AG08395 (cell line): ENCODE measurements at regions not wholly inside any gene's neighbourhood (a gene's known extent, or its start where the extent isn't known, plus 50 kb on each side); places are given as distances from the start of the nearest gene placed in this dataset.
"Not testable (repeated sequence)": the region's sequence is repeated elsewhere in the genome, so short reads cannot be mapped to it uniquely, and the experiment has no call there.

Source experiments
- DNase-seq: peaks from one replicate; pipeline ENCODE4 v3.0.0; 2012; ENCODE audit warnings: mixed read lengths, low spot score

DNA sequence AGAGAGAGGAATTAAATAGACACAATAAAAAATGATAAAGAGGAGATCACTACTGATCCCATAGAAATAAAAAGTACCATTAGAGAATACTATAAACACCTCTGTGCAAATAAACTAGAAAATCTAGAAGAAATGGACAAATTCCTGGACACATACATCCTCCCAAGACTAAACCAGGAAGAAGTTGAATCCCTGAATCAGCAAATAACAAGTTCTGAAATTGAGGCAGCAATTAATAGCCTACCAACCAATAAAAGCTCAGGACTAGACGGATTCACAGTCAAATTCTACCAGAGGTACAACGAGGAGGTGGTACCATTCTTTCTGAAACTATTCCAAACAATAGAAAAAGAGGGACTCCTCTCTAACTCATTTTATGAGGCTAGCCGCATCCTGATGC lies 862.7 kb upstream of the NRXN1 start:
- not testable (repeated sequence) for DNase-seq

DNA sequence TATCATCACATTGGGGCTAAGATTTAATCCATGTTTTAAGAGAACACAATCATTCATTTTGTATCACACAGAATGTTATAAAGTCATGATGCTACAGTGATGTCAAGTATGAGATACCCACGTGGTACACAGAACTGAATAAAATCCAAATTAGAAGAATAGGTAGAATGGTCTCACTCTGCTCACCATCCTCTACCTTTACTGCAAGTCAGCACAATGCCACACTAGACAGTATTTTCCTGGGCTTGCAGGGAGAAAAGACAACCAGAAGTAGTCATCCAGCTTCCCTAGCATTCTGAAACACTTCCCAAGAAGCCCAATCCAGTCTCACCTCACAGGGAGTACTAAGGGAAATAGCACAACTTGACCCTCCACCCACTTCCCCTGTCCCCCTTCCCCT lies 856.2 kb upstream of the NRXN1 start:
- no peak for DNase-seq

DNA sequence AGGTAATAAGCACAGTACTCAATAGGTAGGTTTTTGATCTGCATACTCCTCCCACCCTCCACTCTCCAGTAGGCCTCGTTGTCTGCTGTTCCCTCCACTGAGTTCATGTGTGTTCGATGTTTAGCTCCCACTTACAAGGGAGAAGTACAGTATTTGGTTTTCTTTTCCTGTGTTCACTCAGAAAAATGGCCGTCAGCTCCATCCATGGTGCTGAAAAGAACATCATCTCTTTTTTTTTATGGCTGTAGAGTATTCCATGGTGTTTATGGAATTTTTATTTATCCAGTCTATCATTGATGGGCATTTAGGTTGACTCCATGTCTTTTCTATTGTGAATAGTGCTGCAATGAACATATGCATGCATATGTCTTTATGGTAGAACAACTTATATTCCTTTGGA lies 849.7 kb upstream of the NRXN1 start:
- DNase-seq: no peak

DNA sequence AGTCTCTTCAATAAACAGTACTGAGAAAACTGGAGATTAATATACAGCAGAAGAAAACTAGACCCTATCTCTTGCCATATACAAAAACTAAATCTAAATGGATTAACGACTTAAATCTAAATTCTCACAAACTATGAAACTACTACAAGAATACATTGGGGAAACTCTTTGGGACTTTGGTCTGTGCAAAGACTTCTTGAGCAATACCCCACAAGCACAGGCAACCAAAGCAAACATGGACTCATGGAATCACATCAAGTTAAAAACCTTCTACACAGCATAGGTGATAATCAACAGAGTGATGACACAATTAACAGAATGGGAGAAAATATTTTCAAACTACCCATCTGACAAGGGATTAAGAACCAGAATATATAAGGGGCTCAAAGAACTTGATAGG lies 848.2 kb upstream of the NRXN1 start:
- DNase-seq: no peak

DNA sequence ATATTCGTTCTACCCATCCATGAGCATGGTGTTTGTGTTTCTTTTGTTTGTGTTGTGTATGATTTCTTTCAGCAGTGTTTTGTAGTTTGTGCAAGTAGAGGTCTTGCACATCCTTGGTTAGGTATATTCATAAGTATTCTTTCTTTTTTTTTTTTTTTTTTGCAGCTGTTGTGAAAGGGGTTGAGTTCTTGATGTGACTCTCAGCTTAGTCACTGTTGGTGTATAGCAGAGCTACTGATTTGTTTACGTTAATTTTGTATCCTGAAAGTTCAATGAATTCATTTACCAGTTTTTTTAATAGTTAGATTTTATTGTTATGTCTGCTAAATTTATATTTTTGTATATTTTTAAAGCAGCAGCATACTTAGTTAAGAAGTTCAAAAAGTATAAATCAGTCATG lies 834.4 kb upstream of the NRXN1 start:
- no peak for DNase-seq

DNA sequence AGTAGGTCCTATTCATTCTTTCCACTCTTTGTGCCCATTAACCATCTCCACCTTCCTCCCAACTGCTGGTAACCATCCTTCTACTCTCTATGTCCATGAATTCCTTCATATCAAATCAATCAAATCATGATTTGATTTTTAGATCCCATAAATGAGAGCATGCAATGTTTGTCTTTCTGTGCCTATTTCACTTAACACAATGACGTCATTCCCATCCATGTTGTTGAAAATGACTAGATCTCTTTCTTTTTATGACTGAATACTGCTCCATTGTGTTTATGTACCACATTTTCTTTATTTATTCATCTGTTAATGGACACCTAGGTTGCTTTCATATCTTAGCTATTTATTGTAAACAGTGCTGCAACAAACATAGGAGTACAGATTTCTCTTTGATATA lies 827.3 kb upstream of the NRXN1 start:
- no peak for DNase-seq

DNA sequence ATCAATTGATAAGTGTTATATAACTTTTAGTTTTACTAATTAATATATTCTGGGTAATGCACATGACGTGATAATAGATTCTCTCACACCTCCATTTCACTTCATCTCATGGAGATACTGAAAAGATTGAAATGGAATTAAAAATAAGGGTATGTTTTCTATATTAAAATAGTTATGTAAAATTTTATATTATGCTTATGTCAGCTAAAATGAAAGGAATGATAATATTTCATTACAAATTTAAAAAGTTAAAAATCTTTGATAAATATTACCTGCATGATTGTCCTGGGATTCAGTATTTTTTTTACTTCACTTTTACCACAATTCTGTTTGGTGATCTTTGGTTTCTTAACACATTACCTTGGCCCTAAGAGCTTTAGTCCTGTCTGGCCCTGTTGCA lies 823.8 kb upstream of the NRXN1 start:
- DNase-seq: no peak

DNA sequence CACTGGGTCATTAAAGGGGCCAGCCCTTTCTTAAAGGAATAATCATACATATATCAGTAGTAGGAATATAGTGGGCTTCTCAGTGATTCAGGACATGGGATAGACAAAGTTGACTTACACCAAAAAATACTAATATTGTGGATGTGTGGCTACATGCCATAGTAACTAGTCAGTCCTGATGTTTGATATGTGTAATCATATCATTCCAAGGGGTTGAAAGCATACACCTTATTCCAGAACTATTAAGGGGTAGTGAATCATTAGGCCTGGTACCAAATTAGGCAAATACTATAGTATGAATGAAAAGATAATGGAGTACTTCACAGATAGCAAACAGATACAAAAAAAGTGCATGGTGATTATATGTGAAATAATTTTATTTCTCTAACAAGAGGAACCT lies 814.9 kb upstream of the NRXN1 start:
- DNase-seq: no peak

DNA sequence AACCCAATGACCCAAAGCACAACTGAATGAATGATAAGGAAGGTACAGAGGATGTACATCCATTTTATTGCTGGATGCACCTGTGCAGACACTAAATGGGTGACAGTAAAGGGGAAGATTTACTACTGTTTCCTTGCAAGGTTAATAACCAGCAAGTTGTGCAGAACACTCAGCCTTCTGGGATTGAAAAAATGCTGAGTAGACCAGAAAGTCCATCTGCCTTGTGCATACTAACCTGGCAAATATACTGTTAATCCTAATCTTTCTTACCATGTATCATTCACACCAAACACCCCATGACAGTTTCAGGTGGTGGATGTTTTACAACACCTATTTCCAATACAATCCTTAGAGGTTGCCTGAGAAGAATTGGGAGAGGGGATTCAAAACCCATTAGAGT lies 814.1 kb upstream of the NRXN1 start:
- no peak for DNase-seq

DNA sequence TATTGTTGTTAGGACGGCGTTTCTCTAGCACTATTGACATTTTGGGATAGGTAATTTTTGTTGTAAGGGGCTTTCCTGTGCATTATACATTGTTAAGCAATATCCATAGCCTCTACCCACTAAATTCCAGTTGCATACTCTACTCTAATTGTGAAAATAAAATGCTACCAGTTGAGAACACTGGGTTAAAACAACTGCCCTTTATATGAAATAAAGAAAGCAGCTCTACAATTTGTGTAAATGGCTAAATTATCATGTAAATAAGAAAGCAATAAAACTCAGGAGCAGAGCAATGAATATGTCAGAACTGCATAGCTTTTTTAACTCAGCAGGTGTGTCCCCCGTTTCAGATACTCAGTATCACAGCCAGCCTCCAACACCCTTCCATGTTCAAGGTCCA lies 812.7 kb upstream of the NRXN1 start:
- no peak for DNase-seq

DNA sequence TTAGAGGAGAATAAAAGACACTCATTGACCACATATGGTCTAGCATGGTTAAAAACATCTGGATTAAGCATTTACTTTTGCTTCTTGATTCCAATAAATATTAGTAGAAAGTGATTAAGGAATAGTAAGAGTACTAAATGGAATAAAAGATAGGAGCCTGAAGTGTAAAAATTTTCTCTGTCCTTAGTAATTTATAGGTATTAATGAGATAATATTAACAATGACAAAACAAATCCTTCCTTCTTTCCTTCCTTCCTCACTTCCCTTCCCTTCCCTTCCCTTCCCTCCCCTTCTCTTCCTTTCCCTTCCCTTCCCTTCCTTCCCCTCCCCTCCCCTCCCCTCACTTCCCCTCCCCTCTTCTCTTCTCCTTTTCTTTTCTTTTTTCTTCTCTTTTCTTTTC lies 797.5 kb upstream of the NRXN1 start:
- DNase-seq: no peak

DNA sequence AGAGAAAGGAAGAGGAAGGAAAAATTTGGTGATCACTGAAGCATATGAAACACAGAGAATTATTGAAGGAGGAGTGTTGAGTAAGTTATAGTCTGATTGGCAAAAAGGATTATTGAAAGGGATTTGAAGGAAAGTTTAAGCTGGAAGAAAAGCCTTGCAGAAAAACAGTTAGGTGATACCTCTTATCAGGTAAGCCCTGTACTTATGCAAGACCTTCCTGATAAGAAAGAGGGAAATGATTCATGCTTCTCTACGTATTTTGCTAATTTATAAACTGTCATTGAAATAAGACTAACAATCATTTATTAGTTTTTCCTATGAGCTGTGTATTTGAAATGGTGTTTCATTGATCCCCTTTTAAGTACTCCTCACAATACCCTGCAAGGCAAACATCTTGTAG lies 793.9 kb upstream of the NRXN1 start:
- DNase-seq: no peak

DNA sequence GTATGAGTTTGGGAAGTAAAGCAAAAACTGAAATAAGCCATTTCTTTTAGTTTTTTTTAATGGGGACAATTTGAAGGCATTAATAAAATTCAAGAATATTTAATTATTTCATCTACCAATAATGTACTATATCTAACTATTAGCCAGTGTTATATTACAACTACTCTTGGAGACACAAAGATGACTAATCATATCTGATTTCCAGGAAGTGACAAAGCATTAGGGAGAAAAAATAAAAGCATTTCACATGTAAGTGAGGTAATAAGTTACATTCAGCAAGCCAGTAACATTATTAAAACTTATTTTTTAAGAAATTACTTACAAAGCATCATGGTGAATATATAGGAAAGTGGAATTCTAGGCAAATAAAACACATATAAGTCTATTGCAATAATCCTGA lies 781.3 kb upstream of the NRXN1 start:
- DNase-seq: no peak

DNA sequence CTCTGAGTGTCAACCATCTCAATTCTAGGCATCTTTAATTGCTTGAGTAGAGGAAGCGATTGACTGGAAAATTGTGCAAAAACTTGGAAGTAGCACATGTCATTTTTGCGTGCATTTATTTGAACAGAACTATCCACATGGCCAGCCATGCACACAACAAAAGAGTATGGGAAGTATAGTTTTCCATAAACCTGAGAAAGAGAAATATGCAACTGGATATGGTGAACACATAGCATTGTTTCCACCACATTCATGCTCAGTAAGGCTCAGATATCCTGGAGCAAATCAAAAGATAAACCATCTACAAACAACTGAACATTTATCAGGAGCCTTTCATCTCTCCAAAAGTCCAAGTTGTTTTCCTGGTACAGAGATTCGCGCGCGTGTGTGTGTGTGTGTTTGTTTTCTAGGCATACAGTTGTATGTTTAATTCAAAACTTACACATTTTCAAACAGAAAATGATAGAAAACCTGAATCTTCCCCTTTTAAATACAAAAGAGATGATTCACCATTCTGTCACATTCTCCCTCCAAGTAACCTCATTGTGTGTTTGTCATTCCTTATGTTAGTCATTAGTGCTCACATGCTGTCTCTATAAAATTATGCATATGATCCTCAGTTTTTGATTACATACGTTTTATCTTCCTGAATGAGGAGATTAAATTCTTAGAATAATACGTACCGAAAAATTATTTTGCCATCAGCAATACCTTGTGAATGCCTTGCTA lies 780.4 kb upstream of the NRXN1 start:
- no peak for DNase-seq

DNA sequence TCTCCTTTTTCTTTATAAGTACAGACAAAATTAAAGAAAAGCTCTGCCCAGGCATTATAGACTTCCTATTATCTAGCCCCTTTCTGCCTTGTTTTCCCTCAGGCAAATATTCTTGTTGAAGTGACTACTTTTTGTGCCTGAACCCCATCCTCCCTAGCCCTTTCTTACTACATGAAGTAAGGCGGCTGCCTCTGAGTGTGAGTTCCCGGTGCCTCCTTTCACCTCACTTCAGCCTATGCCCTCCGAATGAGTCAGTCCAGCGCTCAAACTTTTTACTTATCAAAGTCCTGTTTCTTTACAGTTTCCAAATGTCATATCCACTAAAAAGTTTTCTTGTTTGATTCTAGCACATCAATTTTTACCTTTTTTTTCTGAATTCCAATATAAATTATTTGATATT lies 778.3 kb upstream of the NRXN1 start:
- no peak for DNase-seq

DNA sequence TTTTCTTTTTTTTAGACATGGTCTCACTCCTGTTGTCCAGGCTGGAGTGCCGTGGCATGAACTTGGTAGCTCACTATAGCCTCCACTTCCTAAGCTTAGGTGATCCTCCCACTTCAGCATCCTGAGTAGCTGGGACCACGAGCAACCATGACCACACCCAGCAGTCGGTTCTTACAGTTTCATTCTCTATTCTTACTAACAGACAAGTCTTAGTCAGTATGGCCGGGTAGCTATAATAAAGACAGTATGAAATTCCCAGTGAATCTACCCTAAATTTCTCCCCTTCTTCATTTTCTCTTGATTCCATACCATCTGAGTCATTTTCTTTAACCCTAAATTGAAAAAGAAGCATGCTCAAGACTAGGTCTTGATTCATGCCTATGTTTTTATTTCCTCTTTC lies 775.3 kb upstream of the NRXN1 start:
- no peak for DNase-seq

DNA sequence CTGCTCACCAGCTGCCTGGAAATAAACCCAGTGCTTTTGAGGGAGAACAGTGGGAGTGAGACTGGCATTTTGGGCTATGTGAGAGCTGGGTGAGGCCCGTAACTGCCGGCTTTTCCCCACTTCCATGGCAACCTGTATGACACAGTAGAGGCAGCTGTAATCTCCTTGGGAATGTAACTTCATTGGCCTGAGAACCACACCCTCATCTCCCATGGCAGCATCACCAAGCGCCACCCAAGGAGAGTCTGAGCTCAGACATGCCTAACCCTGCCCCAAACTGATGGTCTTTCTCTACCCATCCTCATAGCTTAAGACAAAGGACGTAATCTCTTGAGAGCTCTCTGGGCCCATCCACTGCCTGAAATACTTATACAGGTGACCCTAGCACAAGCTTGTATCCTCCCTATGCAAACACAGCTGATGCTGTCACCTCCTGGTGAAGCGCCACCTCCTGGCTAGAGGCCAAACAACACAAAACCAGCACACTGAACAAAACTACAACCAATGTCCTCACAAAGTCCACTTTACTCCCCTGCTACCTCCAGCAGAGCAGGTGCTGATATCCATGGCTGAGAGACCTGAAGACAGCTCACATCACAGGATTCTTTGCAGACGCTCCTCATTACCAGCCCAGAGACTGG lies 763.4 kb upstream of the NRXN1 start:
- DNase-seq: no peak

DNA sequence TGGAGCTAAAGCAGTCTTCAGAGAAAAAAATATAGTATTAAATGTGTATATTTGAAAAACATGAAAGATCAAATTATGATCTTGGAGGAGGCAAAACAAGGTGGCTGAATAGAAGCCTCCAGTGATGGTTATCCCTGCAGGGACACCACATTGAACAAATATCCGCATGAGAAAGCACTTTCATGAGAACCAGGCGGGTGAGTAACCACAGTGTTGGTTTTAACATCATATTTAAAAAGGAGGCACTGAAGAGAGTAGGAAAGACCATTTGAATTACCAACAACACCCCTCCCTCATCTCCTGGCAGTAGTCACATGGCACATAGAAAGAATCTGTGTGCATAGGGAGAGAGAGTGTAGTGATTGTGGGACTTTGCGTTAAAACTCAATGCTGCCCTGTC lies 759.6 kb upstream of the NRXN1 start:
- no peak for DNase-seq

DNA sequence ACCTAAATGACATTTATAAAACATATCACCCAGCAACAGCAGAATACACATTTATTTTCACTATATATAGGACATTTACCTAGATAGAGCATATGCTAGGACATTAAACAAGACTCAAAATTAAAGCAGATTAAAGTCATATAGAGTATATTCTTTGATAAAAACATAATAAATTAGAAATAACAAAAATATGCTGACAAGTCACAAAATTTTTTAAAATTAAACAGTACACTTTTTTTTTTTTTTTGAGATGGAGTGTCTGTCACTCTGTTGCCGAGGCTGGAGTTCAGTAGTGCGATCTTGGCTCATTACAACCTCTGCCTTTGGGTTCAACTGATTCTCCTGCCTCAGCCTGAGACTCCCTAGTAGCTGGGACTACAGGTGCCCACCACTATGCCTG lies 758.9 kb upstream of the NRXN1 start:
- no peak for DNase-seq

DNA sequence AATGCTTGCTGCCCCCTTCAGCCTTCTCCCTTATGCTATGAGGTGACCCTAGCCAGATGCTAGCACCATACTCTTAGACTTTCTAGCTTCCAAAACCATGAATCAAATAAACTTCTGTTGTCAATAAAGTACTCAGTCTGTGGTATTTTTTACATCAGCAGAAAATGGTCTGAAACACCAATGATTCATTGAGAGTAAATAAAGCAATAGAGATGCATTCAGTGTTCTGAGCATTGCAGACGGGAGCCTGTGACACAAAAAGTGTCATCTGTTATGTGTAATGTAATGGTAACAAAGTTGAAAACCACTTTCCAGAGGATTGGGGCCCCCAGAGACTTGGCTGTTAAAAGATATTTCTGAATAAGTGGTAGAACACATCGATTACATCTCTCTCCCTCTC lies 758.0 kb upstream of the NRXN1 start:
- no peak for DNase-seq

DNA sequence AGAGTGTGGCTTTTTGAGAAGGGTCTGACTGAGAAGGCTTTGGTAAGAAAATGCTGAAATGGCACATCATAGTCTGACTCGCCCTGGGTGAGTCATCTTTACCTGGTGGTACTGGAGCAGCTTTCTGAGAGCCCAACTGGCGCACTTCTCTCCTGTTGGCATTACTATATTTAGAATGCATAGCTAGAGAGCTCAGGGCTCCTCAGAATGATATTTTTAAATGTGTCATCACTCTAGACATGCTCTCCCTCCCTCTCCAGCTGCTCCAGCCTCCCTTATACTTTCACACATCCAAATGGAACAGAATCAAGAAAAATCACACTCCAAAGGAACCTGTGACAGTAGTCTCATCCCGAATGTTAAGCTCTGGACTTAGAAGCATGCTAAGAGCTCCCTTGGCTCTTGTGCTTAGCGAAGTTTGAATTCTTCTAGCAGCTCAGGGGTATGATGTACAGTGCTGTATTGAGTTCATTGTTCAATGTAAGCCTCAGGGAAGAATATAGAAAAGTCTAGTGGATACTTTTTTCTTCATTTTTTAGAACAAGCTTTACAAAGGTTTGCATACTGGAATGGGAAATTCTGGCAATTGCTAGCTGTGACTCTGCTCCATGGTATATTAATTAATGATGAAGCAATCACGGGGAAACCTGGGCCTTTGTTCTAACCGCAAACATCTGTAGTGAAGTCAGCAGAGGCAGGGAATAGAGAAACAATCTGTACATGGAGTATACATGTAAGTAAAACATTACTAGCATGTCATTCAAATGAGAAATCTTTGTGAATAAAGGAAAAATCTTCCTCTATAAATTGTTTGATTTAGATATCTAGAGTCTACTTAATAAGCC lies 751.2 kb upstream of the NRXN1 start:
- no peak for DNase-seq

DNA sequence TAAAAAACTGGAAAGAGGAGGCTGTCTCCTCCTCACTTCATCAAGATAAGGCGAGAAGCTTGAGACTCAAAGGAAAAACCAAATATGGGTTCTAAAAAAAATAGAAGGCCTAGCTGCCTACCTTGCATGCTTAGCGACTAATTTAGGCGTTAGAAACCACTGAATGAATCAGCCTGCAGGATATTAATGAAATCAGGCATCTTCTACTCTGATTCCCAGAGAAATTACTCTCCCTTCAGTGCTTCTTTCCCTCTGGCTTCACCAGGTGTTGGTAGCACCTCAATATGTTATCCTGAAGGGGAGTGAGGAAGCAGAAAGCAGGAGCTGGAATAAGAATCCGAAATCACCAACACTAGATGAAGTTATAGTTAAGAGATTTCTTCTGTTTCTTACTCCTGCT lies 749.8 kb upstream of the NRXN1 start:
- no peak for DNase-seq

DNA sequence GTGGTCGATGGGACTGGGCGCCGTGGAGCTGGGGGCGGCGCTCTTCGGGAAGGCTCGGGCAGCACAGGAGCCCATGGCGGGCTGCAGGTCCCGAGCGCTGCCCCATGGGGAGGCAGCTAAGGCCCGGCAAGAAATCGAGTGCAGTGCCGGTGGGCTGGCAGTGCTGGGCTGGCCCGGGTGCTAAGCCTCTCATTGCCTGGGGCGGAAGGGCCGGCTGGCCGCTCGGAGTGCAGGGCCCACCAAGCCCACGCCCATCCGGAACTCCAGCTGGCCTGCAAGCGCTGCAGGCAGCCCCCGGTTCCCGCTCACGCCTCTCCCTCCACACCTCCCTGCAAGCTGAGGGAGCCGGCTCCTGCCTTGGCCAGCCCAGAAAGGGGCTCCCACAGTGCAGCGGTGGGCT lies 748.4 kb upstream of the NRXN1 start:
- DNase-seq: no peak
